GM18868 (cell line): ENCODE measurements at regions not wholly inside any gene's neighbourhood (a gene's known extent, or its start where the extent isn't known, plus 50 kb on each side); places are given as distances from the start of the nearest gene placed in this dataset.

Source experiments
- ATAC-seq: cut with Tn5 transposase; IDR thresholded peaks from one replicate; pipeline ENCODE4 v1.9.1; 2021; ENCODE audit warnings: mild to moderate bottlenecking, moderate library complexity; ENCODE audit not compliant: unreplicated experiment

DNA sequence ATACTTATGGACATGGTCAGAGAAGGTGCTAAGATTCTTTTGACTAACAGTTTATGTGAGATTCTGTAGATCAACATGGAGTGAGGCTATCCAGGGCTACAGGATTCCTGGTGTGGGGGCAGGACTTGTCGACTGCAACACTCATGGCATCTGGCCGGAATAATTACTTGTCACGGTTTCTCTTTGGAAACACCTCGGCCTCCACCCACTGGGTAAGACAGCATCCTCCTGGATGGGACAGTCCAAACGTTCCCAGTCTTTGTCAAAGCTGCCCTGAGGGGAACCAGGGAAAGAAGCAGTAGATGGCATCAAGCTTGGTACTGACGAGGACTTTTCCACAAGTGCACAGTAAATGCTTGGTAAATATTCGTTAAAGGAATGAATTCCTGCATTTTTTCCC, 762.8 kb downstream of the BRD1 start:
- no peak for ATAC-seq

DNA sequence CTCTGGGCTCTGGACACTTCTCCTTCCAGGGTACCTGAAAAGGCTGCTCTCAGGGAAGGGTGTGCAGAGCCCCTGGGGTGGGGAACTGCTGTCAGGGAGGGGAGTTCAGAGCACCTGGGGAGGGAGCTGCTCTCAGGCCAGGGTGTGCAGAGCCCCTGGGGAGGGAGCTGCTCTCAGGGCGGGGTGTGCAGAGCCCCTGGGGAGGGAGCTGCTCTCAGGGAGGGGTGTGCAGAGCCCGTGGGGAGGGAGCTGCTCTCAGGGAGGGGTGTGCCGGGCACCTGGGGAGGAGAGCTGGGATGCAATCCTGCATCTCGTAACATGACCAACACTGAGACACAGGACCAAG, 764.2 kb downstream of the BRD1 start:
- no peak for ATAC-seq

DNA sequence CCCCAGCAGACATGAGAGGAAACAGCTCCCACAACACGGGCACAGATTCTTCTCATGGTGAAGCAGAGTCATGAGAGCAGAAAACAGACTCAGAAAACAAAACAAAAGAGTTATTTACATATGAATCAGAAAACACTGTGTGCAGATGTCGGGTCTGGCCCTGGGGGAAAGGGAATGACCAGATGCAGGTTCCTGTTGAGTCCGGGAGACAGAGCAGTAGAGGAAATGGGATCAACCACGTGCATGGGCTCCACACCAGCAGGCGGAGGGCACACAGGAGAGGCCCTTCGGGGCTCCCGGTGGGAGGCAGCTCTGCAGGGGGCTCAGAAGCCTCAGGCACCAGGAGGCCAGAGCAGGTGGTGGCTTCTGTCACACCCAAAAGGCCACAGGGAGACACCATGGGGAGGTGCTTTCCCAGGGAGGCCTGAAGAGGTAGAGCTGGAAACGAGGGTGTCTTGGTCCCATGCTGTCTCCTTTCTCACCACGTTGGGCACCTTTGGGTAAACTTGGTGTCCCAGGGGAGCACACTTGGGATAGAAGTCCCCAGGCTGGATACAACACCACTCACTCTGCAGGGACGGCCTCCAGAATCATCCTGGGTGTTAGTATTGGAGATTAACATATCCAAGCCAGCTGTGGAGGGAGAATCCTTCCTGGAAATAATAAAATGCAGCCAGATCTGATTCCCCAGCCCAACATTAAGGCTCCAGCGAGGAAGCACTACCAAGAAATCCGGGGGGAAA, 764.7 kb downstream of the BRD1 start:
- ATAC-seq, result no peak

DNA sequence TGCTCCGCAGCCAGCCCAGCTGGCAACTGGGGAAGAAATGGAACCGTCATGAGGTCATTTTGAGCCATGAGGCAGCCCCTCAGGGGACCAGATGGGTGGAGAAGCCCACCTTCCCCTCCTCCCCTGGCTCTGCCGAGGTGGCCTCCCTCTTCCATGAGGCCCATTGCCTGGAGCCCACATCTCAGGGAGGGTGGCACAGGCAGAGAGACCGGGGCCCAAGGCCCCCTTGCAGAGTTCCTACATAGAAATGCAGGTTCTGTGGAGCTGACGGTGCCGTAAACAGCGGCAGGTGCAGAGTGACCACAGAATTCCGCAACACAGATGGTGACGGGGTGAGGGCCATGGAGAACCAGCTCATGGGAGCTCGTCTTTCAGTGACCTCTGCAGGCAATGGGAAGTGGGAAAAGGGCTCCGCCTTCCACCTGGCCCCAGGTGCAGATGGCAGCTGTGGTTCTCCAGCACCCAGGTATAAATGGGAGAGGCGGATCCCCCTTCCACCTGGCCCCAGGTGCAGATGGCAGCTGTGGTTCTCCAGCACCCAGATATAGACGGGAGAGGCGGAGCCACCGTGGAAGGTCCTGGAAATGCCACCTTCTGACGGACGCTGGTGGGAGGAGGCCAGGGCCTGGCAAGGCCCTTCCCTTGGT, 765.4 kb downstream of the BRD1 start:
- ATAC-seq, result no peak

DNA sequence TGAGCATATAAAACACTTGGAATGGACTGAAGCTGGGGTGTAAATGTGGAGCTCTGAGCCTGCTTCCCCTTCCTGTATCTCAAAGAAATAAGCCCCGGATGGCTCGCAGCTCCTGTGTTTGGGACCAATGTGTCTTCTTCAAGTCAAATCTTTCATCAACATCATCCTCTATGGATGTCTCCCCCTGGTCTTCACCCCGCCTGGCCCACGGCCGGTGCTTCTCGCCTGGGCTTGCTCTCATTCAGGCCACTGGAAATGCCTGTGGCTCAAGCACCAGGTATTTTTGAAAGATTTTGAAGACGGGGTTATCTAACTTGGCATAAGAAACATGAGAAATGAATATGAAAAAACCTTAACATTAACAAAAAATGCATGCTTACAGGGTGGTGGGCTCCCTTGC, 769.8 kb downstream of the BRD1 start:
- ATAC-seq, result no peak

DNA sequence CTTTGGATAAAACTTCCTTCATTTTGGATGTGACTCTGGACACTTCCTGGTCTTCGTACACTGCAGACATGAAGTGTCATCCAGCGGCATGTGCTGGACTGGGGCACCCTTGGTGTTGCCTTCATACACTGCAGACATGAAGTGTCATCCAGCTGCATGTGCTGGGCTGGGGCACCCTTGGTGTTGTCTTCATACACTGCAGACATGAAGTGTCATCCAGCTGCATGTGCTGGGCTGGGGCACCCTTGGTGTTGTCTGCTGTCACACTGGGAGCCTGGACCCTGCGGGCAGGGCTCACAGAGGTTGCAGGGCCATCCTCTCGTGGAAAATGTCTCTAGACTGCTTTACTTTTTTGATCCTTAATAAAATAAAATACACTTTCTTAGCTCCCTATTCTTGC, 771.4 kb downstream of the BRD1 start:
- no peak for ATAC-seq

DNA sequence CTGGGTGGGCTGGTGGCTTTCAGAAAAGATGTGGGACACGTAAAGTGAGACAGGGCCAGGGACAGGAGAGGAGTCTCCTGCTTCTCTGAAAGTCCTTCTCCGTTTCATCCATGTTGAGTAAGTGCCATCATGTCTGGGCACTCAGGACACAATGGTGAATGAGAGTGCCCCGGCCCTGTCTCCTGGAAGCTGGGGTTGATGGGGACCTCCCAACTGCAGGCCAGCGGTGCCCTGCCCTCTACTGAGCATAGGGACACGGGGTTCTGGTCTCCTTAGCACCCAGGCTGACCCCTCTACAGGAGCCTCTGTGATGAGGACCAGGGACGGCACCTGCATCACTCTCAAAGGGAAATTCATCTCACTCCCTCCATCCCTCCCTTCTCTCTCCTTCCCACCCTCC, 772.3 kb downstream of the BRD1 start:
- no peak for ATAC-seq

DNA sequence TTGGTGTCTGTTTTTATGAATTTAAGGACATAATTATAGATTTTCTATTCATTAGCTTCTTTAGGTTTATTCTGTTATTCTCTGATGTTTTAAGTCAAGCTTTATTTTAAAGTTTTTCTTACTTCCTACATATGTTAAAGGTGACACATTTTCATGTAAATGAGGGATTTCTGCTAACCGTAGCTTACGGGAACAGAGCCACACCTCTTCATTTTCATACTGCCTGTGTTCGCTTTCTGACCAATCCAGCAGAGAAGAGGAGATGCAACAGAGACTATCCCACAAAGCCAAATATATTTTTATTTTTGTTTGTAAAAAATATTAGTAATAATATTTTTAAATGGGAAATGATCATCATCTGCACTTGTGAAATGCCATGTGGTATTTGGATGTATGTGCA, 774.1 kb downstream of the BRD1 start:
- ATAC-seq, result no peak

DNA sequence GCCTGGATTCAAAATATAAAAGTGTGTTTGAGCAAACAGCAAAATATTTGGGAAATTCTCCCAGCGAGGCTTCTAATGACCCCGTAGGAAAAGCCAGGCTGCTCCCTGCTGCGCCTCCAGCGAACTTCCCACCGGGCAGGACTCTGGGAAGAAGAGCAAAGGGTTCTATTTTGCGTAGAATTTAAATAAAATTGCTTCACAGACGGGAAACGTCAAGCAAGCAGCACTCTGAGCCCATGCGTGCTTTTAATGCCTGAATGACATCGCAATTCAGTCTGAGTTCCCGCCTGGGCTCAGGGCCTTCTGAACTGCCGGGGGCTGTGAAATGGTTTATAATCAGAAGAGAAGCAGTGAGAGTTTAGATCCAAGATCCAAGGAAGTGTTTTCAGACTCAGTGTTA, 775.1 kb downstream of the BRD1 start:
- ATAC-seq, result no peak

DNA sequence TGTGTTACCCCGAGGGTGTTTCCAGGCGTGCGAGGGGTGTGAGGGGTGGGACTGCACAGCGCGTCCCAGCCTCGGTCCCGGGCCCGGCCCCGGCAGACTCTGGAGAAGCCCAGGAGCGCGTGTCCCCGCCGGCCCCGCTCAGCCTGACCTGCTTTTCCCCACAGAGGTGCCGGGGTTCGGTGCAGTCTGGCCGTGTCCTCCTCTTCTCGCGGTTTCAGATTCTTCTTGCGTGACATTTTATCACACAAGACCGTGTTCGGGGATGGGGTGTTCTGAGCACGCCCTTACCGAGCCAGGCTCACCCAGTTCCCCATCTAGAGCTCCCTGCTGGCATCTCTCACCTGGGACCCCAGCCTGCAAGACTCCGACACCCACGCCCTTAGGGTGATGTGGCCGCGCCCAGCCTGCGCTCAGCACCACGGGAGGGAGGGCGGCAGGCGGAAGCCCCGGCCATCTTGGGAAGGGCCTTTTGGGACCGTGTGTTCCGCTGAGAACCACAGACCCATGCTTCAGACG, 775.6 kb downstream of the BRD1 start:
- no peak for ATAC-seq

DNA sequence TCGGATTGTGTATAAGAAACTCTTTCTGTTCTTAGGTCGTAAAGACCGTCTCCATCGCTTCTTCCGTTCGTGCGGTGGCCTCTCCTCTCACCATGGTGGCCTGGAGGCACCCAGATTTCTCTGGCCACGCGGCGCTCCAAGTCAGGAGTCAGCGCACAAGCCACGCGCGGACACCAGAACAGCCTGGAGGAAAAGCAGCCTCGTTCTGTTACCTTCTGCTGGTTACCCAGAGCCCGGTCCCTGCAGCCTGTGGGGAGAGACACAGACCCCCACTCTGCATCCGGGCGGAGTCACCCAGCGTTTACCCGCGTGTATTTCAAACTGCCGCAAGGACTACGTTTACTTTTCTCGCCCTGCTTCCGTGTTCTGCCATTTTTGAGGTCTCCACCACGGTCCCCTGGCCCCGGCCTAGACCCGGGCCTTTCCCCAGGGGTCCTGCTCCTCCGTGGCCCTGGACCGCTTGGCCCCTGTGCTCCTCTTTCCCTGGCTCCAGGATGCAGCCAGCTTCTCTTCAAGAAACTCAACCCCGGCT, 776.1 kb downstream of the BRD1 start:
- ATAC-seq, result no peak

DNA sequence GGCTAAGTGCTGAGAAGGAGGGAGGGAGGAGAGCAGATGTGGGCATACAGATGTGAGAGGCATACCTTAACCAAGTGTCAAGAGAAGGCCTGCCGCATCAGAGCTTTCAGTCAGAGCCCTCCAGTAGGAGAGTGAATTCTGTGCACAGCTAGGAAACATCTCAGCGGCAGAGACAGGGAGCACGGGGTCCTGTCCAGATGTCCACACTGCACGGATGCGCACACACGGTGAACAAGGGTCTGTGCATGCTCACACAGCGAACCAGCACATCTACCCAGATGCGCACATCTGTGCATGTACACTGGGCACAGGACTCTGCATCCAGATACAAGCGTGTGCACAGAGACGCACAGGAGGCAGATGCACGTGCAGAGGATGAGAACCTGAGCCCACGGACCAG, 778.0 kb downstream of the BRD1 start:
- no peak for ATAC-seq

DNA sequence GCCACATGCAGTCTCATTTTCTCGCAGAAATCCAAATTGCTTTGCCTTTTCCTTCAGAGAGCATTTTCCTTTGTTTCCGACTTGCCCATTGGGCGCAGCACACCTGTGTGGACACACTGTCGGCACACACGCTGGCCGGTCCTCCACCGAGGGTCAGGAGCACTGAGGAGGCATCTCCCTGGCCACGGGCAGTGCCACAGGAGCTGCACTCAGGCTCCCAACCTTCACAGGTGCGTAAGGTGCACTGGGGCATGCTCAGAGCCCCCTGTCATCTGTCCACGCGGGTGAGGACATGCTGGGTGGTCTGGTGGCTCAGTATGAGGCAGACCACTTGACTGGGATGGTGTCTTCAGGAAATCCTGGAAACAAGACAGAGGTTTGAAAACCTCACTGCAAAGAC, 779.1 kb downstream of the BRD1 start:
- ATAC-seq, result no peak

DNA sequence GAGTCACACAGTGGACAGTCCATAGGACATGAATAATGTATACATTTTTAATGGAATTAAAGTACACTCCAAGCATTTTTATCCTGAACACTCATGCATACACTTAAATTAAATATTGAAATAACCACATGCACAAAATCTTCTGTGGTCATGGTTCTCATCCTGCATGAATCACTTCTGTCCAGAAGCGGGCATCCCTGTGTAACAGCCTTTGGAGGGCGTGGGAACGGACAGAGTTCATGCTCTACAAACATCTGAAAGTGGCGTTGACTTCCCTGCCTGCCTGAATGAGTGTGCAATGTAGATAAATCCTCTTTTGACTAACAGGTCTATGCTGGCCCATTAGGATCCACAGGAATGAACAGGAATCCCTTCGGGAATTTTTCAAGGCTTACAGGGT, 780.2 kb downstream of the BRD1 start:
- ATAC-seq, result no peak

DNA sequence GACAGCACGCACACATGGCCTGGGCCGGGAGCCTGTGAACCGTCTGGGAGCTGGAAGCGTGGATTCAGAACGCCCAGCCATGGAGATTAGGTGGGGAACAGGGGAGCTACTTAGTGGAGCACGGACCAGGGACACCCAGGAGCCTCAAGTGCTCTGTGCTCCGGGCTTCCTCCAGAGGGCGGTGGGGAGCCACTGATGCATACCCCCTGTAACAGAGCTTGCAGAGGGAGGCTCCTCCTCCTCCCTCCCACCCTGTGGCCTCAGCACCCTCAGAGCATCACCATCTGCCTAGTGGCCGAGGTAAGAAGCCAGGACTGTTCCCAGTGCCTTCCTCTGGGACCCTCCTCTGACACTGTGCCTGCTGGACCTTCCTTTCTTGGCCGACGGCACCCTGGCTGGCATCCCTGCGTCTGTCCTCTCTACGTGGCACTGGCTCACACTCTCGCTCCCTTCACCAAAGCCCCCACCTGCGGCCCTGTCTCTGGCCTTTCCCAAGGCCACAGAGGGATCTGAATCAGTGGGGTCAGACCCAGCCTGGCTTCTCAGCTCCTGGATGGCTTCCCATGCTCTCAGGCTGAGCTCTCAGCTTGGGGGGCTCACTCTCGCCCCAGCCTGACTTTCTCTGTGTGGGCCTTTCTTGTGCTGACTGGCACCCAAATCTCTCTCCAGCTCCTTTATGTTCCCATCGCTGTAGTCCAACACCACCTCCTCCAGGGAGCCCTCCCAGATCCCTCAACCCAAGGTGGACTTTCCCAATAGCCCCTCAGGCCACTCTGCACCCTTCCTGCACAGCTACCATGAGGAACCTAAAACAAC, 780.9 kb downstream of the BRD1 start:
- no peak for ATAC-seq

DNA sequence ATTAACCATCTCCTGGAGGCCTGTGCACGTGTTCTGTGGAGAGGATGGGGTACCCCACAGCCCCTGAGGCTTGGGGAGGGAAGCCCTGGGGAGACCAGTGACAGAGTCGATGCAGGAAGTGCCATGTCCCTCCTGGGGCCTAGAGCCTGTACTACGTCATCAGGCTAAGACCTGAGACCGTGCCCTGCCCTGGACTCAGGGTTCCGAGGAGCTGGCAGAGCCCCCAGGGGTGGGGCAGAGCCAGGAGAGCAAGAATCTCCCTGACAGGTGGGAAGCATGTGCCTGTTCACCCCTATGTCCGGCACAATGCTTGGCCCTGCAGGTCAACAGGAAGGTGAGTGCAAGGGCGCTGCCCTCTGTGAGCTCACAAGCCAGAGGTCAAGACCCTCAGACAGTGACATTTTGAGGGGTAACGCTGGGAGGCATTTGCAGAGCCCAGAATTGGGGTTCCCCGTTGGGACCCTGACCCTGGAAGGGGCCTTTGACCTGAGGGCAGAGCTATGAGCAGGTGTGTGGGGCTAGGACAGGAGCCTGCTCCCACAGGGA, 781.6 kb downstream of the BRD1 start:
- no peak for ATAC-seq

DNA sequence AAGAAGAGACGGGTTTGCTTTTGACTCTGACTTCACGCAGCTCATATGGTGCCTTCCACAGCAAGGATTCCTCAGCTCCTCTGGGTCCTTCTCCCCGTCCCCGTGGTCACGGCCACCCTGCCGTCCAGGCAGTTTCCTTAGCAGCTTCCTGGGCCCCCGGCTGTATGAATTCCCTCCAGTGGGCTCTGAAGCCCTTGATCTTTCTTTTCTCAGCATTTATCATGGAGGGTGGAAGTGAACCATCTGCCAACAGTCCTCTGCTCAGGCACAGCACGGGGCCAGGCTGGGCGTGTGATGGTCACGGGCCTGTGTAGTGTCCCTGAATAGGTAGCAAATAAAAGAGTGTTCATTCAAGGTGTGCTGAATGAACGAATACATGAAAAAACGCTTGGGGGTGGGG, 782.4 kb downstream of the BRD1 start:
- no peak for ATAC-seq

DNA sequence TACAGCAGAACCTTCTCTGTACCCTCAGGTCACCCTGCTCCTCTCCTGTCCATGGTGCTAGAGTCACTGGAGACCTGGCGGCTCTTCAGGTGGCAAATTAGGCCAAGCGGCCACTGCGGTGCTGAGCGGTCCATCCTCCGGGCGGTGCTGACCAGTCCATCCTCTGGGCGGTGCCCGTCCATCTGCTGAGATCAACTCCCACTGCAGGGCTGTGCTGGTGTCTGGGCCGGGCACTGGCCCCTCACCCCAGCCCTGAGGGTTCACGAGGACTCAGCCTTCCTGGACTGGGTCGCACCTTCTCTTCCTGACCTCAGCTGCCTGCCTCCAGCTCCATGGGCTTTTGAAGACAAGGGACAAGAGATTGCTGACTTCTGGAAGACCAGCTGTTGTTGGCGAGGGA, 782.9 kb downstream of the BRD1 start:
- no peak for ATAC-seq

DNA sequence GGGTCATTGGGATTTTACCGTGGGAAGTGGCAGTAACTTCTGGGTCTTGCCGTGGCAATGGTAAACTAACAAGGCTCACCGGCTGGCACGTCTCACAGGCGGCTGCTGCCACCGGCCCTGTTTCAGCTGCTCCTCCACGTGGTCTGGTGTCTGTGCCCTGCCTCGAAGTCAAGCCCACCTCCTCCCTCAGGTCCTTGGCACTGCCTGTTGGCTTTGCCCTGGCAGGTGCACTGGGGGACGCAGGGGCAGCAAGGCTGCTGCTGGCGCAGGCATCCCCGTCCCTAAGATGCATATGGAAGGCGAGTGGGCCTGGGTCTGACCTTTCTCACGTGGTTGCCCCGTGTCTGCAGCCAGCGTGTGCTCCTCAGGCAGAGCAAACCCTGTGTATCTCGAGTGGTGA, 783.6 kb downstream of the BRD1 start:
- no peak for ATAC-seq

DNA sequence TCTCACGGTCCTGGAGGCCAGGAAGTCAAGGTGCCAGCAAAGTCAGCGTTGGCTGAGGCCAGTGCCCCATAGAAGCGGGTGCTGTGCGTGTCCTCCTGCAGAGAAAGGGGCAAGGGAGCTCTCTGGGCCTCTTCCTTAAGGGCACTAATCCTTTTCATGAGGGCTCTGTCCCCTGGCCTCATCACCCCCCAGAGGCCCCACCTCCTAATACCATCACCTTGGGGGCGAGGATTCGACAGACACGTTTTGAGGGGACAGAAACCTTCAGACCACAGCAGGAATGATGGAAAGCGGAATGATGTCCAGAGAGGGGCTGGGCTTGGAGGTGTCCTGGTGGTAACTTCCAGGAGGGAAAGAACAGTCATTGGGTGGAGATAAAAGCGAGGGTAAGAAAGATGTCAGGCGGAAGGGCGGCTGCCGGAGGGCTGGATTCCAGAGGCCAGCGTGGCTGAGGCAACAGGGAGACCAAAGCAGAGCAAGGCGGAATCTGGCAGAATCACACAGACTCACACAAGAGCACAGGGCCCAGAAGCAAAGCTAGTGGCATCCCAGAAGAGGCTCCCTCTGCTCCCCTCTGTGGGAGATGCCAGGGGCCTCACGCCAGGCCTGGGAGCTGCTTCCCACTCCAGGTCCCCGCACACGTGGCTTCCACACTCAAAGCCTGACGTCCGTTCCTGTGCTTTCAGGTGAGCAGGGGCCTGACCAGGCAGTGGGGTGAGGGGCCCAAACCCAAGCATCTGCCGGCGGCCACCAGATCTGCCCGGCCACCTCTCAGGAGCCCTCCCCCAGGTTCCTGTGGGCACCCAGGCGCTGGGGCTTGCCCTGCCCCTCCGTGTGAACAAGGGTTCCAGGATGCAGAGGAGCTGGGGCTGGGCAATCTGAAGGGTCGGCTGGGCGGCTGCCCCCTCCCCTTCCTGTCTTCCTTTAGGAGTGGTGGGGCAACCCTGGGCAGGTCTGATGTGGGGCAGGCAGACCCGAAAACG, 784.5 kb downstream of the BRD1 start:
- ATAC-seq, result no peak
